ENCODE measurements at regions not wholly inside any gene's neighbourhood (a gene's known extent, or its start where the extent isn't known, plus 50 kb on each side); places are given as distances from the start of the nearest gene placed in this dataset.

GRCh38 chr16:64700628-64701027, 421.2 kb downstream of the CDH11 start:
- Histone ChIP-seq H3K4me1 (no peaks in the 10 kb centered on the region), H3K9me3 (no peaks in the 10 kb centered on the region), H3K4me3 (no peak overlapping the region), H3K36me3 (no peaks in the 10 kb centered on the region), H3K27me3 (no peaks in the 10 kb centered on the region), H3K27ac (no peak overlapping the region)
- DNase-seq: no peak
- TF ChIP-seq, protein P1, sequence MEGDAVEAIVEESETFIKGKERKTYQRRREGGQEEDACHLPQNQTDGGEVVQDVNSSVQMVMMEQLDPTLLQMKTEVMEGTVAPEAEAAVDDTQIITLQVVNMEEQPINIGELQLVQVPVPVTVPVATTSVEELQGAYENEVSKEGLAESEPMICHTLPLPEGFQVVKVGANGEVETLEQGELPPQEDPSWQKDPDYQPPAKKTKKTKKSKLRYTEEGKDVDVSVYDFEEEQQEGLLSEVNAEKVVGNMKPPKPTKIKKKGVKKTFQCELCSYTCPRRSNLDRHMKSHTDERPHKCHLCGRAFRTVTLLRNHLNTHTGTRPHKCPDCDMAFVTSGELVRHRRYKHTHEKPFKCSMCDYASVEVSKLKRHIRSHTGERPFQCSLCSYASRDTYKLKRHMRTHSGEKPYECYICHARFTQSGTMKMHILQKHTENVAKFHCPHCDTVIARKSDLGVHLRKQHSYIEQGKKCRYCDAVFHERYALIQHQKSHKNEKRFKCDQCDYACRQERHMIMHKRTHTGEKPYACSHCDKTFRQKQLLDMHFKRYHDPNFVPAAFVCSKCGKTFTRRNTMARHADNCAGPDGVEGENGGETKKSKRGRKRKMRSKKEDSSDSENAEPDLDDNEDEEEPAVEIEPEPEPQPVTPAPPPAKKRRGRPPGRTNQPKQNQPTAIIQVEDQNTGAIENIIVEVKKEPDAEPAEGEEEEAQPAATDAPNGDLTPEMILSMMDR (IDR thresholded peaks at IDR 0.05): no peak
- TF ChIP-seq POLR2A (IDR thresholded peaks at IDR 0.05): no peak
- intact Hi-C loops (cut with DNase I; ENCODE audit: low total_unique reads): no loop called here

DNA sequence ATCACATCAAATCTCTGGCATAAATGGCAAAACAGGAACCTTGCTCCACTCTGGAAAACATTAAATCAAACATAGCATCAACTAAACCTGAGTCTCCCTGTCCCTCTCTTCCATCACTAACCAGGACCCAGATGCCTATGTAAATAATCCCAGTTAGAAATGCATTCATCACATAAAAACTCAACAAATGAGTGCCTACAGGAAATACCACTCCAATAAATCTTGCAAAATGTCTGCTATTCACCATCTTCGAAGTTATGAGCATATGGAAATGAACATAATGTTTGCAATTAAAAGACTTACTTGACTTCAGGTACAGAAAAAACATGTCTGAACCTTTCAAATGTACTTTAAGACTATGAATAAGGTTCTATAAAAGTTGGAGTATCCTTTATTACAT, 425.0 kb downstream of the CDH11 start:
- no peak for TF ChIP-seq POLR2A (IDR thresholded peaks at IDR 0.05)
- TF ChIP-seq, protein P1 (IDR thresholded peaks at IDR 0.05): no peak
- Histone ChIP-seq H3K9me3 (no peaks in the 10 kb centered on the region), H3K36me3 (no peaks in the 10 kb centered on the region), H3K27ac (no peak overlapping the region), H3K4me3 (no peak overlapping the region), H3K4me1 (no peaks in the 10 kb centered on the region), H3K27me3 (no peaks in the 10 kb centered on the region)
- intact Hi-C loops (cut with DNase I; ENCODE audit: low total_unique reads): no loop called here
- no peak for DNase-seq

DNA sequence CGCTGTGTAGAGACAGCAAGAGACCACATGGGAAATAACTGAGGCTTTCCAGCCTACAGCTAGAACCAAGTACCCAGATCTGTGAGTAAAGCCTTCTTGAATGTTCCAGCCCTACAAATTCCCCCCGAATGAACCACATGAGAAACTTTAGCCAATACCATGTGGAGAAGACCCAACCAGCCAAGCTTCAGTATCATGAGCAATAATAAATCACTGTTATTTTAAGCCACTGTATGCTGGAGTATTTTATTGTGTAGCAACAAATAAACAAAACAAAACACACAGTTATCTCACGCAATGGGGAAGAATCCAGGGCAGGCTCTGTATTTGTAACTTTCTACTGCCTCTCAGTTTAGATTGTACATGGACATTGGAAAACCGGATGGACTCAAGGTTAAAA, 426.2 kb downstream of the CDH11 start:
- no peaks in the 10 kb centered on the region for H3K9me3 ChIP-seq
- no peak for DNase-seq
- H3K27me3 ChIP-seq: no peaks in the 10 kb centered on the region
- TF ChIP-seq, protein P1 (IDR thresholded peaks at IDR 0.05): no peak
- no peak for TF ChIP-seq POLR2A (IDR thresholded peaks at IDR 0.05)
- no peak overlapping the region for H3K27ac ChIP-seq
- no peak overlapping the region for H3K4me3 ChIP-seq
- intact Hi-C loops (cut with DNase I; ENCODE audit: low total_unique reads): no loop called here
- H3K36me3 ChIP-seq: no peaks in the 10 kb centered on the region
- no peaks in the 10 kb centered on the region for H3K4me1 ChIP-seq

DNA sequence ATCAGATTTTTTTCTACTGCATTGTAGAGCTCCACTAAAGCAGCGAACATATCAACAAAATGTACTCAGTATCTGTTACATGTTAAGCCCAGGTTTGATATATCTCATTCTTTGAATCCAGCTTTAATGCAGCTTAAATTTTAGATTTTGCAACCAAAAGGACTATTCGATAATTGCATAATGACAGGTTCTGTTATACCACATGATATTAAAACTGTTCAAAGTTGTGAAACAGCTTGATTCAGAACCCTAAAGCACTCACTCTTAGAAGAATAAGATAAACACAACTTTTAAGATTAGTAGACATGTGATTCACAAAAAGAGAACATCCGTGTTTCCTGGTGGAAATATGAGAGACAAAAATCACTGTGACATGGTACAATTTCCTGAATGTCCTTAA, 427.9 kb downstream of the CDH11 start:
- TF ChIP-seq, protein P1 (IDR thresholded peaks at IDR 0.05): no peak
- no peak for TF ChIP-seq POLR2A (IDR thresholded peaks at IDR 0.05)
- H3K4me3 ChIP-seq: no peak overlapping the region
- H3K27ac ChIP-seq: no peak overlapping the region
- H3K9me3 ChIP-seq: no peaks in the 10 kb centered on the region
- DNase-seq: no peak
- no peaks in the 10 kb centered on the region for H3K36me3 ChIP-seq
- H3K4me1 ChIP-seq: no peaks in the 10 kb centered on the region
- no peaks in the 10 kb centered on the region for H3K27me3 ChIP-seq
- intact Hi-C loops (cut with DNase I; ENCODE audit: low total_unique reads): no loop called here

GRCh38 chr16:64687786-64688185, 434.1 kb downstream of the CDH11 start:
- TF ChIP-seq POLR2A (IDR thresholded peaks at IDR 0.05): no peak
- TF ChIP-seq, protein P1 (IDR thresholded peaks at IDR 0.05): no peak
- no peaks in the 10 kb centered on the region for H3K36me3 ChIP-seq
- H3K27me3 ChIP-seq: no peaks in the 10 kb centered on the region
- intact Hi-C loops (cut with DNase I; ENCODE audit: low total_unique reads): no loop called here
- no peaks in the 10 kb centered on the region for H3K4me1 ChIP-seq
- DNase-seq: no peak
- no peak overlapping the region for H3K4me3 ChIP-seq
- H3K9me3 ChIP-seq: no peaks in the 10 kb centered on the region
- no peak overlapping the region for H3K27ac ChIP-seq

Measured in uterus (tissue), 3 donors.